IPS-20b (cell line): ENCODE measurements at regions not wholly inside any gene's neighbourhood (a gene's known extent, or its start where the extent isn't known, plus 50 kb on each side); places are given as distances from the start of the nearest gene placed in this dataset.
"Not testable (repeated sequence)": the region's sequence is repeated elsewhere in the genome, so short reads cannot be mapped to it uniquely, and the experiment has no call there.

Experiments
- H3K27ac ChIP-seq: one replicate; pipeline ENCODE4 v1.5.1; 2013; ENCODE audit warnings: low read length
- H3K27me3 ChIP-seq: 2 replicates; pipeline ENCODE4 v1.6.1; 2013; ENCODE audit warnings: mild to moderate bottlenecking, low read length, inconsistent platforms; ENCODE audit not compliant: insufficient read depth
- H3K36me3 ChIP-seq: 2 replicates; pipeline ENCODE4 v1.6.1; 2013; ENCODE audit warnings: low read depth, mild to moderate bottlenecking, inconsistent platforms, low read length, moderate library complexity; ENCODE audit not compliant: insufficient read depth
- H3K4me1 ChIP-seq: 2 replicates; pipeline ENCODE4 v1.6.1; 2013; ENCODE audit warnings: mild to moderate bottlenecking, control low read depth, inconsistent platforms, low read length, moderate library complexity; ENCODE audit not compliant: insufficient read depth
- H3K4me3 ChIP-seq: 2 replicates; pipeline ENCODE4 v1.5.1; 2013; ENCODE audit warnings: mild to moderate bottlenecking, low read length, inconsistent platforms
- H3K9ac ChIP-seq: 2 replicates; pipeline ENCODE4 v1.6.1; 2013; ENCODE audit warnings: low read depth, mild to moderate bottlenecking, inconsistent platforms, low read length, moderate library complexity
- H3K9me3 ChIP-seq: 2 replicates; pipeline ENCODE4 v1.6.1; 2013; ENCODE audit warnings: mild to moderate bottlenecking, low read depth, low read length, inconsistent platforms; ENCODE audit not compliant: insufficient read depth

GRCh38 chr16:47927330-47927729 is 228.5 kb downstream of the ABCC12 start:
- Histone ChIP-seq H3K9ac (no peak overlapping the region), H3K9me3 (no peaks in the 10 kb centered on the region), H3K27me3 (no peaks in the 10 kb centered on the region), H3K27ac (no peak overlapping the region), H3K4me1 (no peaks in the 10 kb centered on the region), H3K36me3 (no peaks in the 10 kb centered on the region), H3K4me3 (no peak overlapping the region)

DNA sequence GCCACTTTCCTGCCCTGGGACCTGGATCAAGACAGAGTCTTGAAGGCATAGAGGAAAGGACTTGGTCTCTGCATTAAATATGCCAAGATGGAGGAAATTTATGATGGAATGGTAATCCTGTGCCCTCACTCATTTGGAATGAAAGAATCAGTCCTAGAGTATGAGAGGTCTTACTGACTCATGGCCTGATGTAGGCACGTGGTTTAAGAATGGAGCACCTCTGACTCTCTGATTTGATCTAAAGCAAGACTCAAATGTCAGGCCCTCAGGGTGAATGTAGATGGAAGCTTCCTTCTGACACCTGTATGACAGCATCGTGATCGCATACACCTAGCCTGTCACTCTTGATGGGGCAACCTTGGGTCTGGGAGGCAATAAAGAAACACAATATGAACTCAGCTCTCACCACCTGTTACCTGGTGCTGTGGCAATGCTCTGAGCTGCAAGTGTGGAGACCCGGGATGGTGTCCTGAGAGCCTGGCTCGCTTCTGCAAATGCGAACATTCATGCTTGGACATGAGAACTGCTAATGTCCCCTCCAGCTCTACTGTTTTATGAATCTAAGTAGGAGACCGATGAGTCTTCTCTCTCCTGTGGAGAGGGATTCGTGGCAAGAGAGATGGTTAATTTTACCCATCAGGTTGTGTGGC is 229.9 kb downstream of the ABCC12 start:
- Histone ChIP-seq H3K9ac (no peak overlapping the region), H3K4me1 (no peaks in the 10 kb centered on the region), H3K27ac (no peak overlapping the region), H3K9me3 (no peaks in the 10 kb centered on the region), H3K36me3 (no peaks in the 10 kb centered on the region), H3K27me3 (no peaks in the 10 kb centered on the region), H3K4me3 (no peak overlapping the region)

- Histone ChIP-seq H3K4me3 (no peak overlapping the region), H3K4me1 (no peaks in the 10 kb centered on the region), H3K36me3 (no peaks in the 10 kb centered on the region), H3K27ac (no peak overlapping the region), H3K27me3 (no peaks in the 10 kb centered on the region), H3K9ac (no peak overlapping the region), H3K9me3 (no peaks in the 10 kb centered on the region)
Observed at GRCh38 chr16:47924950-47925349, 230.8 kb downstream of the ABCC12 start.

- no peaks in the 10 kb centered on the region for H3K9me3 ChIP-seq
- no peaks in the 10 kb centered on the region for H3K36me3 ChIP-seq
- no peaks in the 10 kb centered on the region for H3K4me1 ChIP-seq
- no peak overlapping the region for H3K9ac ChIP-seq
- H3K27ac ChIP-seq = no peak overlapping the region
- no peak overlapping the region for H3K4me3 ChIP-seq
- no peaks in the 10 kb centered on the region for H3K27me3 ChIP-seq
Observed at GRCh38 chr16:47921535-47921934, 234.3 kb downstream of the ABCC12 start.

DNA sequence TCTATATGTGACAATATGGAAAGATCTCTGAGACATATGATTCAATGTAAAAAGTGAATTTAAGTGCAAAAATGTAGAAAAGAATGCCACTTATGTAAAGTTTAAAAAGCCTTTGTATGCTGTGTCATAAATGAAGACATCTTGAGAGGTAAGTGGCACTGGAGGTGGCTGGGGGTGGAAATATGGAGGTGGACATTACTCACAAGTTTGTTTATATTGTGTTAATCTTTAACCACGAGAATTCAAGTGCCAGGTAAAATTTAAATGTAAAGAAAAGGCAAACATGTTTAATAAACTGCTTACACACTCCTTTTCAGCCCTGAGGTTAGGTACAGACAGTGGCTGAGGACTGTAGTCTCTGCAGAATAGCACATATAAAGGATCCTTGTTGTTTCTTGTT is 235.1 kb downstream of the ABCC12 start:
- Histone ChIP-seq H3K9me3 (no peaks in the 10 kb centered on the region), H3K36me3 (no peaks in the 10 kb centered on the region), H3K27me3 (no peaks in the 10 kb centered on the region), H3K4me3 (no peak overlapping the region), H3K9ac (no peak overlapping the region), H3K4me1 (no peaks in the 10 kb centered on the region), H3K27ac (no peak overlapping the region)

DNA sequence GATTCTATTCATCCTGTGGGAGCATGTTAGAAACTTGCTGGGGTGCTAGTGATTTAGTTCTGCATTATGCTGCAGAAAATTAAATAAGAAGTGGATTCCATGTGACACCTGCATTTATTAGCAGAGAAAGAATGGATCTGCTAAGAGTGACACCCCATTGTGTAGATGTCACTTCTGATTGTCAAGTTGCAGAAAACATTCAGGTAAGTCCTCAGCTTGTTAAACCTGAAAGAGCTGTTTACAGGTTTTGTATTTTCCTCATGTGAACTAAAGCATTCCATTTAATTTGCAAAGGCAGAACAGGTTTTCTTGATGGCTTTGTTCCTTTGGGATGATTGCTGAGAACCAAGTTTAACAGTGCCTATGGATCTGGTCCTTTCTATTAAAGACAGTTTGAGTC is 238.7 kb downstream of the ABCC12 start:
- H3K27ac ChIP-seq = no peak overlapping the region
- H3K4me3 ChIP-seq = no peak overlapping the region
- H3K36me3 ChIP-seq = no peaks in the 10 kb centered on the region

DNA sequence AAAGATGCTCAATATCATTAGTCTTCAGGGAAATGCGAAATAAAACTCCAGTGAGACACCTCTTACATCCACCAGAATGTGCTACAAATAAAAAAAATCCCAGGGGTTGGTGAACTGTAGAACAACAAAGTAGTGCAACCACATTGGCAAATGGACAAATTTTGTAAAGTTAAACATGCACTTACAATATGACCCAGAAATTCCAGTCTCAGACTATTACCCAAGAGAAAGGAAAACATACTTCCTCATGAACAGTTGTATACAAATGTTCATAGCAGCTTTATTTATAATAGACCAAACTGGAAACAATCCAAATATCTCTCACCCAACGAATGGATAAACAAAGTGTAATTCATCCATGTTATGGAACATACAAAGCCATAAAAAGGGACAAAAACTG is 239.5 kb downstream of the ABCC12 start:
- Histone ChIP-seq H3K27me3 (no peaks in the 10 kb centered on the region), H3K4me3 (no peak overlapping the region), H3K4me1 (no peaks in the 10 kb centered on the region), H3K27ac (no peak overlapping the region), H3K9me3 (no peaks in the 10 kb centered on the region), H3K9ac (no peak overlapping the region), H3K36me3 (no peaks in the 10 kb centered on the region)

More for the DNA sequence above, 238.7 kb downstream of the ABCC12 start:
- Histone ChIP-seq H3K4me1 (no peaks in the 10 kb centered on the region), H3K9me3 (no peaks in the 10 kb centered on the region), H3K27me3 (no peaks in the 10 kb centered on the region), H3K9ac (no peak overlapping the region)

DNA sequence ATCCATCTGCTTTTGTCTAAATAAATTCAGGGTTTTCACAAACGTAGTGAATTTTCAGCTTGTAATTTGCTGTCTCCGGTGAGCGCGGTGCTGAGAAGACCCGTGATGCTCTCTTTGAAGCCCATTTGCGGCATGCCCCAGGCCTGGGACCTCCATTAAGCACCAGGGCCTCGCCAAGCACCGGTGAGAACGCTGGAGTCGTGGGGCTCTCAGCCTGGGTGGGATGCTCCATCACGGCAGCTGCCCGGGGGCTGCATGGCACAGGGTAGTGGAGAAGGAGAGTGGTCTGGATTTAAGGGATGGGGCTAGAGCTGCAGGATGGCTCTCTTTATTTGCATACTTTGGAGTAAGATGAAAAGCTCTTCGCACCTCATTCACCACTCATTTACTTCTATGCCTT is 248.7 kb downstream of the ABCC12 start:
- H3K4me1 ChIP-seq = 0 out of 2 replicates have a peak, but pooled peaks cover 6% of the 10 kb centered on the region
- peaks cover 8% of the 10 kb centered on the region; the same call in 1 of the 2 replicates for H3K9me3 ChIP-seq
- H3K4me3 ChIP-seq = no peak overlapping the region
- no peak overlapping the region for H3K9ac ChIP-seq
- no peak overlapping the region for H3K27ac ChIP-seq
- H3K36me3 ChIP-seq = no peaks in the 10 kb centered on the region
- H3K27me3 ChIP-seq = no peaks in the 10 kb centered on the region

GRCh38 chr16:47905771-47906170 is 250.0 kb downstream of the ABCC12 start:
- peaks cover 8% of the 10 kb centered on the region; the same call in 1 of the 2 replicates for H3K9me3 ChIP-seq
- H3K4me3 ChIP-seq = no peak overlapping the region
- no peak overlapping the region for H3K27ac ChIP-seq
- no peaks in the 10 kb centered on the region for H3K27me3 ChIP-seq
- 0 out of 2 replicates have a peak, but pooled peaks cover 6% of the 10 kb centered on the region for H3K4me1 ChIP-seq
- H3K9ac ChIP-seq = no peak overlapping the region
- no peaks in the 10 kb centered on the region for H3K36me3 ChIP-seq

DNA sequence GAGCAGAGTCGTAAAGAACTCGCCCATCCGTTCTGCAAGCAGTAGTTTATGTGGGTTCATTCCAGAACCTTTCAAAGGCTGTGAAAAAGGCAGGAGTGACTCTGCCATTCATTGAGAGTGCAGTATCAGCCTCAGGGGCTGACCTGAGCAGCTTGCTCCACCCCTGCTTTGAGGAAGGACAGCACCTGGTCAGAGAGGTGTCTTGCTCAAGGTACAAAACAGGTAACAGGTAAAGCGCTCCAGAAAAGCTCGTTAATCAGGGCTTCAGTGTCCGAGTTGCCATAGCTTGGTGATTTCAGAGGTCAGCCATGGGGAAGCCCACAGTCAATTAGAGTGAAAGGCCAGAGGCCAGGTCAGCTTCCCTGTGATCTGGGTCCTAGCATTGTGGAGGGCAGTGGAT is 251.1 kb downstream of the ABCC12 start:
- 0 out of 2 replicates have a peak, but pooled peaks cover 6% of the 10 kb centered on the region for H3K4me1 ChIP-seq
- H3K27me3 ChIP-seq = no peaks in the 10 kb centered on the region
- H3K9ac ChIP-seq = no peak overlapping the region
- H3K9me3 ChIP-seq = peaks cover 6% of the 10 kb centered on the region; the same call in 1 of the 2 replicates
- H3K27ac ChIP-seq = no peak overlapping the region
- no peak overlapping the region for H3K4me3 ChIP-seq
- H3K36me3 ChIP-seq = no peaks in the 10 kb centered on the region

DNA sequence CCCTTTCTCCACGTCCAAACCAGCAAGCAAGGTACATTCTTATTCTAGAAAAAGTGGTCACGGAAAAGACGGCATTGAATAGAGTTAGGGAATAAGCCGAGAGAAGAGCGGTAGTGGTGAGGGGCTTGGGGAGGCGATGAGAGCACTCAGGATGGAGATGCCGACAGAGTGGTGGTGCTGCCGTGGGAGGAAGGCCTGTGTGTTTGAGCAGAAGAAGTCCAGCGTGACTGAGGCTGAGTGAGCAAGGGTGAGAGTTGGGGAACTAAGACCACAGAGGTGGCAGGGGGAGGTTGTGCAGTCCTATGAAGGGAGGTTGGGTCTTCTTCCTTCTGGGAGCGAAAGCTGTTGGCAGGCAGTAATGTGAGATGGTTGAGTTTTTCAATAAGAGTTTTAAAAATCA is 252.3 kb downstream of the ABCC12 start:
- H3K27ac ChIP-seq = no peak overlapping the region
- H3K4me1 ChIP-seq = 0 out of 2 replicates have a peak, but pooled peaks cover 6% of the 10 kb centered on the region
- no peaks in the 10 kb centered on the region for H3K36me3 ChIP-seq
- H3K27me3 ChIP-seq = no peaks in the 10 kb centered on the region
- no peak overlapping the region for H3K4me3 ChIP-seq
- no peaks in the 10 kb centered on the region for H3K9me3 ChIP-seq
- H3K9ac ChIP-seq = no peak overlapping the region

DNA sequence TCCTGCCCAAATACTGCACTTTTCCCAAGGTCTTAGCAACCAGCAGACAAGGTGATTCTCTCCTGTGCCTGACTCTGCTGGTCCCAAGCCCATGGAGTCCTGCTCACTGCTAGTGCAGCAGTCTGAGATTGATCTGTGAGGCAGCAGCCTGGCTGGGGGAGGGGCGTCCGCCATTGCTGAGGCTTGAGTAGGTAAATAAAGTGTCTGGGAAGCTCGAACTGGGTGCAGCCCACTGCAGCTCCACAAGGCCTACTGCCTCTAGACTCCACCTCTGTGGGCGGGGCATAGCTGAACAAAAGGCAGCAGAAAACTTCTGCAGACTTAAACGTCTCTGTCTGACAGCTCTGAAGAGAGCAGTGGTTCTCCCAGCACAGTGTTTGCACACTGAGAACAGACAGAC is 258.7 kb downstream of the ABCC12 start:
- H3K4me3 ChIP-seq, H3K36me3 ChIP-seq, H3K27ac ChIP-seq, H3K9me3 ChIP-seq, H3K27me3 ChIP-seq, H3K9ac ChIP-seq, H3K4me1 ChIP-seq: not testable (repeated sequence)
